B cell (primary cell): ENCODE measurements at regions not wholly inside any gene's neighbourhood (a gene's known extent, or its start where the extent isn't known, plus 50 kb on each side); places are given as distances from the start of the nearest gene placed in this dataset.

Source experiments
- ATAC-seq: fragments of 200-7000 bp; cut with Tn5 transposase; one replicate; pipeline ENCODE4 v1.10.0; 2021; ENCODE audit warnings: low read depth, mild to moderate bottlenecking, moderate number of reproducible peaks, moderate library complexity
- CTCF ChIA-PET: fragments of 350-600 bp; sonication (Branson Sonifier 250); formaldehyde crosslinking; loops from one replicate; lab custom pipeline; 2021; ENCODE audit warnings: antibody characterized with exemption, inconsistent platforms; lab: Charles Lee
- POLR2A ChIA-PET: fragments of 350-600 bp; sonication (Branson Sonifier 250); formaldehyde crosslinking; loops from one replicate; lab custom pipeline; 2021; ENCODE audit warnings: antibody characterized with exemption; lab: Charles Lee
- DNase-seq: peaks from one replicate; pipeline ENCODE4 v3.0.0; 2013
- H2AFZ ChIP-seq: 2 replicates; pipeline ENCODE4 v1.6.1; 2012; ENCODE audit warnings: mild to moderate bottlenecking, low read depth, low read length; ENCODE audit not compliant: insufficient read depth, poor library complexity, severe bottlenecking
- H3K27ac ChIP-seq, 2 donors: 1 replicate in 1 of 2; 2 replicates in 1 of 2; pipeline ENCODE4 v1.5.1; 2012 to 2013; ENCODE audit warnings: low read length in 2 of 2, mild to moderate bottlenecking in 2 of 2, moderate library complexity in 1 of 2
- H3K27me3 ChIP-seq, 4 experiments: fragments of 200-600 bp in 1 of 4; sonication (generic) in 1 of 4; replicated peaks in 1 of 4; 1 replicate in 2 of 4; 2 replicates in 2 of 4; pipeline versions ENCODE4 v1.6.1 to v1.7.0; 2013 to 2016; ENCODE audit warnings: low read length in 3 of 4, mild to moderate bottlenecking in 2 of 4, mixed read lengths in 1 of 4, moderate library complexity in 1 of 4; ENCODE audit not compliant: insufficient read depth in 4 of 4, control insufficient read depth in 3 of 4; ENCODE audit errors: control extremely low read depth in 1 of 4
- H3K36me3 ChIP-seq, 2 experiments: replicated peaks in 1 of 2; 1 replicate in 1 of 2; 2 replicates in 1 of 2; pipeline versions ENCODE4 v1.6.1 to v1.7.1; 2013; ENCODE audit warnings: low read length in 1 of 2; ENCODE audit not compliant: insufficient read depth in 2 of 2, control insufficient read depth in 1 of 2; ENCODE audit errors: control extremely low read depth in 1 of 2, extremely low read depth in 1 of 2
- H3K4me1 ChIP-seq, 2 donors: fragments of 200-600 bp in 1 of 2; sonication (generic) in 1 of 2; 1 replicate in 1 of 2; 2 replicates in 1 of 2; pipeline versions ENCODE4 v1.5.1 to v1.6.1; 2013 to 2017; ENCODE audit warnings: low read length in 2 of 2; ENCODE audit not compliant: control insufficient read depth in 2 of 2, insufficient read depth in 2 of 2
- H3K4me2 ChIP-seq: replicated peaks from 2 replicates; pipeline ENCODE3; 2012; ENCODE audit warnings: mild to moderate bottlenecking, low read depth, low read length; ENCODE audit not compliant: poor library complexity, severe bottlenecking
- H3K4me3 ChIP-seq, 5 experiments: fragments of 200-600 bp in 1 of 5; sonication (generic) in 1 of 5; 1 replicate in 3 of 5; 2 replicates in 2 of 5; pipeline versions ENCODE4 v1.5.1 to v1.7.0; 2011 to 2016; ENCODE audit warnings: low read length in 4 of 5, mild to moderate bottlenecking in 4 of 5, low read depth in 2 of 5, control low read depth in 1 of 5, moderate library complexity in 1 of 5; ENCODE audit not compliant: insufficient read depth in 1 of 5; ENCODE audit errors: control extremely low read depth in 1 of 5, extremely low read depth in 1 of 5
- H3K79me2 ChIP-seq: fragments of 200-600 bp; sonication (generic); one replicate; pipeline ENCODE4 v1.6.0; 2016; ENCODE audit warnings: low read length; ENCODE audit not compliant: control insufficient read depth, insufficient read depth
- H3K9ac ChIP-seq: fragments of 200-600 bp; sonication (generic); 2 replicates; pipeline ENCODE4 v1.6.1; 2017; ENCODE audit warnings: mild to moderate bottlenecking, low read length, moderate library complexity
- H3K9me3 ChIP-seq, 3 donors: one replicate each; pipeline versions ENCODE4 v1.6.1 to v1.7.1; 2013; ENCODE audit warnings: low read length in 2 of 3; ENCODE audit not compliant: control insufficient read depth in 2 of 3, insufficient read depth in 1 of 3; ENCODE audit errors: control extremely low read depth in 1 of 3
- H4K20me1 ChIP-seq: 2 replicates; pipeline ENCODE4 v1.6.0; 2012; ENCODE audit warnings: mild to moderate bottlenecking, low read length; ENCODE audit not compliant: insufficient read depth, control insufficient read depth, poor library complexity, severe bottlenecking
- H3K27ac Mint-ChIP-seq: one replicate; pipeline ENCODE4 v1.8.0; 2021; ENCODE audit warnings: mixed read lengths
- H3K27me3 Mint-ChIP-seq: one replicate; pipeline ENCODE4 v1.8.0; 2021; ENCODE audit warnings: mixed read lengths
- H3K4me1 Mint-ChIP-seq: one replicate; pipeline ENCODE4 v1.8.0; 2021; ENCODE audit warnings: mixed read lengths
- H3K4me3 Mint-ChIP-seq: one replicate; pipeline ENCODE4 v1.8.0; 2021; ENCODE audit warnings: mixed read lengths
- H3K9me3 Mint-ChIP-seq: one replicate; pipeline ENCODE4 v1.8.0; 2022; ENCODE audit warnings: mixed read lengths; ENCODE audit not compliant: insufficient read depth
- EZH2 ChIP-seq: IDR thresholded peaks from 2 replicates; pipeline ENCODE4 v1.6.1; 2012; ENCODE audit warnings: borderline replicate concordance, low read depth, mild to moderate bottlenecking, moderate library complexity, low read length; ENCODE audit not compliant: insufficient read depth, poor library complexity, severe bottlenecking
- WGBS: methylation state at CpG from one replicate; pipeline ENCODE4 v1.1.5; 2013; ENCODE audit warnings: missing lambda C conversion rate; ENCODE audit not compliant: insufficient coverage; 5-methylcytosine and 5-hydroxymethylcytosine counted together
- intact Hi-C: fragments of 100-400 bp; cut with micrococcal nuclease; formaldehyde crosslinking; loops from one replicate; pipeline ENCODE4 v1.10.0; 2022
- TF ChIP-seq, protein P1 (sequence below): fragments of 200-600 bp; IDR thresholded peaks from one replicate; pipeline ENCODE4 v1.8.0; 2022; ENCODE audit warnings: antibody characterized with exemption, mild to moderate bottlenecking

DNA sequence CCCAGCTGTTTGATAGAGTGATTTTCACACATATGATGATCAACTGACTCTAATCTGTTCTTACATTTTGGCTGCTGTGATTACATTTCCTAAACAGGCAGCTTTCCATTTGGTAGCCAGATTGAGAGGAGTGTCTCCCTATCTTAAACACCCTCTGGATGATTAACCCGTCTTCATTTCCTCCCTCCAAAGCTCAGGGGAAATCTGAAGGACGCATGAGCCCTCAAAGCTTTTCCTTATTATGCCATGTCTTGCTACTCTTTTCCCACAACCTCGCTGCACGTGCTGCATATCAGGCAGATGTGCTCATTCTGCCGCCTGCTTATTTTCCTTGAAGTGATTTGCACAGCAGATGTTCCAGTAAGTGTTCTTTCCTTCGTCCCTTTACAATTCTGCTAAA lies 837.4 kb downstream of the LRRTM4 start:
- intact Hi-C loops: no loop called here
- Histone ChIP-seq H3K36me3 (no peaks in the 10 kb centered on the region), H3K4me2 (no peak overlapping the region), H3K4me3 (no peak overlapping the region), H3K27me3 (no peaks in the 10 kb centered on the region), H3K9ac (no peak overlapping the region), H3K4me1 (no peaks in the 10 kb centered on the region), H3K9me3 (no peaks in the 10 kb centered on the region), H4K20me1 (no peaks in the 10 kb centered on the region), H3K27ac (no peak overlapping the region), H3K79me2 (no peaks in the 10 kb centered on the region), H2AFZ (no peak overlapping the region)
- no peak for TF ChIP-seq EZH2
- TF ChIP-seq, protein P1, sequence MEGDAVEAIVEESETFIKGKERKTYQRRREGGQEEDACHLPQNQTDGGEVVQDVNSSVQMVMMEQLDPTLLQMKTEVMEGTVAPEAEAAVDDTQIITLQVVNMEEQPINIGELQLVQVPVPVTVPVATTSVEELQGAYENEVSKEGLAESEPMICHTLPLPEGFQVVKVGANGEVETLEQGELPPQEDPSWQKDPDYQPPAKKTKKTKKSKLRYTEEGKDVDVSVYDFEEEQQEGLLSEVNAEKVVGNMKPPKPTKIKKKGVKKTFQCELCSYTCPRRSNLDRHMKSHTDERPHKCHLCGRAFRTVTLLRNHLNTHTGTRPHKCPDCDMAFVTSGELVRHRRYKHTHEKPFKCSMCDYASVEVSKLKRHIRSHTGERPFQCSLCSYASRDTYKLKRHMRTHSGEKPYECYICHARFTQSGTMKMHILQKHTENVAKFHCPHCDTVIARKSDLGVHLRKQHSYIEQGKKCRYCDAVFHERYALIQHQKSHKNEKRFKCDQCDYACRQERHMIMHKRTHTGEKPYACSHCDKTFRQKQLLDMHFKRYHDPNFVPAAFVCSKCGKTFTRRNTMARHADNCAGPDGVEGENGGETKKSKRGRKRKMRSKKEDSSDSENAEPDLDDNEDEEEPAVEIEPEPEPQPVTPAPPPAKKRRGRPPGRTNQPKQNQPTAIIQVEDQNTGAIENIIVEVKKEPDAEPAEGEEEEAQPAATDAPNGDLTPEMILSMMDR: no peak
- no peak for ATAC-seq
- Mint-ChIP-seq H3K4me3 (no peak overlapping the region), H3K27me3 (no peaks in the 10 kb centered on the region), H3K27ac (no peak overlapping the region), H3K4me1 (no peaks in the 10 kb centered on the region), H3K9me3 (peaks cover 3% of the 10 kb centered on the region)
- WGBS: 50% methylated on average over 6 of the region's 6 CpGs
- POLR2A ChIA-PET: no interaction called here
- CTCF ChIA-PET: no interaction called here
- DNase-seq: no peak

DNA sequence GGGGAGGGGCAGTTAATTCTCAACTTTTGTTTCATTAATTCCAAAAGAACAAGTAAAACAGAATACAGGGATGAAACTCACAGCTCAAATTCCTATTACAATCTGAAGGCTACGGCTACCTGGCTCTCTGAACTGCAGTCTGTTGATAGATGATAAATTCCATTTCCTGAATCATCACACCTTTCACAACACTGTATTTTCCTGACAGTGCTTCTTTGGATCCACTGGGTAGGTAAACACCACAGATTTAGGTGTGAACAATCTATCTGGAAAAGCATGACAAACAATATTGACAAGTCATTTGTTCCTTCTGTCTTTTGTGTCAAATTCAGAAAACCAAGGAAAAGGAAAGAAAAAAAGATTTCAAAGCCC lies 843.2 kb downstream of the LRRTM4 start:
- Mint-ChIP-seq H3K27me3 (no peaks in the 10 kb centered on the region), H3K27ac (no peak overlapping the region), H3K9me3 (no peaks in the 10 kb centered on the region), H3K4me1 (no peaks in the 10 kb centered on the region), H3K4me3 (no peak overlapping the region)
- no peaks in the 10 kb centered on the region for H3K27me3 ChIP-seq
- no peaks in the 10 kb centered on the region for H3K36me3 ChIP-seq
- TF ChIP-seq EZH2: no peak
- TF ChIP-seq, protein P1: no peak
- no peak overlapping the region for H3K27ac ChIP-seq
- H3K4me3 ChIP-seq: no peak overlapping the region
- H3K79me2 ChIP-seq: no peaks in the 10 kb centered on the region
- DNase-seq (no peak), ATAC-seq (no peak)
- H3K9ac ChIP-seq: no peak overlapping the region
- intact Hi-C loops: no loop called here
- no CpG with 5 or more reads among the region's 1 CpG for WGBS
- H3K4me1 ChIP-seq: no peaks in the 10 kb centered on the region
- H3K9me3 ChIP-seq: no peaks in the 10 kb centered on the region
- ChIA-PET POLR2A (no interaction called here), CTCF (no interaction called here)
- H3K4me2 ChIP-seq: no peak overlapping the region
- H4K20me1 ChIP-seq: no peaks in the 10 kb centered on the region
- H2AFZ ChIP-seq: no peak overlapping the region
